ENCODE measurements at regions not wholly inside any gene's neighbourhood (a gene's known extent, or its start where the extent isn't known, plus 50 kb on each side); places are given as distances from the start of the nearest gene placed in this dataset.

DNA sequence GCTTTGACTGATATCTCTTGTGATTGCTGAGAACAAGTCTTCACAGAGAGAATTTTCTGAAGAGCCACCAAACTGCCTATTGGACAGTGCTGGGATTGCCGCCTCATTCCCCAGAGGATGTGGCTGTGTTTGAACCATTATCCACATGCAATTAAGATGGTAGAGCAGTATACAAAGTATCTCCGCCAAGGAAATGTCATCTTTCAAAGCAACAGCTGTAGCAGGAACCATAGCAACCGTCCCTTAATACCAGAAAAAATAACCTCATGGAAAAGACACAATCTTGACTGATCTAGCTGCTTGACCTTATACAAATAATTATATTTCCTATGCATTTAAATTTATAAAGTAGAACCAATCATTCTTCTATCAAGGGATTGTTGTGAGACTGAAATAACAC is 772.6 kb upstream of the FAM98A start:
- Histone ChIP-seq H3K27ac (ENCODE audit: low read length) (no peak overlapping the region), H3K36me3 (replicated peaks; ENCODE audit: low read depth, low read length) (no peaks in the 10 kb centered on the region), H3K9ac (ENCODE audit: low read length) (no peak overlapping the region), H3K4me1 (ENCODE audit: low read length) (no peaks in the 10 kb centered on the region), H4K20me1 (ENCODE audit: insufficient read depth, low read length) (no peaks in the 10 kb centered on the region), H3K4me2 (ENCODE audit: low read length) (no peak overlapping the region), H2AFZ (ENCODE audit: low read depth, low read length) (no peak overlapping the region), H3K79me2 (ENCODE audit: low read length) (no peaks in the 10 kb centered on the region), H3K9me3 (ENCODE audit: insufficient read depth, low read length) (no peaks in the 10 kb centered on the region), H3K27me3 (ENCODE audit: low read depth, low read length) (no peaks in the 10 kb centered on the region), H3K4me3 (ENCODE audit: low read length) (no peak overlapping the region)
- TF ChIP-seq EZH2phosphoT487 (IDR thresholded peaks at IDR 0.05; ENCODE audit: low read depth) = no peak
- TF ChIP-seq, protein P1, sequence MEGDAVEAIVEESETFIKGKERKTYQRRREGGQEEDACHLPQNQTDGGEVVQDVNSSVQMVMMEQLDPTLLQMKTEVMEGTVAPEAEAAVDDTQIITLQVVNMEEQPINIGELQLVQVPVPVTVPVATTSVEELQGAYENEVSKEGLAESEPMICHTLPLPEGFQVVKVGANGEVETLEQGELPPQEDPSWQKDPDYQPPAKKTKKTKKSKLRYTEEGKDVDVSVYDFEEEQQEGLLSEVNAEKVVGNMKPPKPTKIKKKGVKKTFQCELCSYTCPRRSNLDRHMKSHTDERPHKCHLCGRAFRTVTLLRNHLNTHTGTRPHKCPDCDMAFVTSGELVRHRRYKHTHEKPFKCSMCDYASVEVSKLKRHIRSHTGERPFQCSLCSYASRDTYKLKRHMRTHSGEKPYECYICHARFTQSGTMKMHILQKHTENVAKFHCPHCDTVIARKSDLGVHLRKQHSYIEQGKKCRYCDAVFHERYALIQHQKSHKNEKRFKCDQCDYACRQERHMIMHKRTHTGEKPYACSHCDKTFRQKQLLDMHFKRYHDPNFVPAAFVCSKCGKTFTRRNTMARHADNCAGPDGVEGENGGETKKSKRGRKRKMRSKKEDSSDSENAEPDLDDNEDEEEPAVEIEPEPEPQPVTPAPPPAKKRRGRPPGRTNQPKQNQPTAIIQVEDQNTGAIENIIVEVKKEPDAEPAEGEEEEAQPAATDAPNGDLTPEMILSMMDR (IDR thresholded peaks at IDR 0.05; ENCODE audit: low read depth, low read length) = no peak

DNA sequence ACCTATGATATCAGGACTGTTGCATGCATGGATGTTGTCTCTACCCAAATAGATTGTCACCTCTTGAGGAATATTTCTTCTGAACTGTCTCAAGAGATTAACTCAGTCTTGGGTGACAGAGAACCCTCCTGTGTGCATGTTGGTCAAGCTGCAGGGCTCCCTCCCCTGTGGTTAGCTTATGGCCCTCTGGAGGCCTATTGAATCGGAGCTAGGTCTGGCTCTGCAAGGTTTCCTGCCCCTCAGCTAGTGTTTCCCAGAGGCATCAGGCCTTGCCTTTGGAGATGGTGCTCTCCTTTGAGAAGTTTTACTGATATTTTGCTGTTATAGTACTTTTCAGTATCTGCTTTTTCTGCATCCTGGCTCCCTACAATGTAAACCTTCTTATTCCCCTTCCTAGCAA is 769.2 kb upstream of the FAM98A start:
- Histone ChIP-seq H4K20me1 (ENCODE audit: insufficient read depth, low read length) (no peaks in the 10 kb centered on the region), H3K79me2 (ENCODE audit: low read length) (no peaks in the 10 kb centered on the region), H2AFZ (ENCODE audit: low read depth, low read length) (no peak overlapping the region), H3K27me3 (ENCODE audit: low read depth, low read length) (no peaks in the 10 kb centered on the region), H3K4me1 (ENCODE audit: low read length) (no peaks in the 10 kb centered on the region), H3K36me3 (replicated peaks; ENCODE audit: low read depth, low read length) (no peaks in the 10 kb centered on the region), H3K9me3 (ENCODE audit: insufficient read depth, low read length) (no peaks in the 10 kb centered on the region), H3K27ac (ENCODE audit: low read length) (no peak overlapping the region), H3K4me2 (ENCODE audit: low read length) (no peak overlapping the region), H3K9ac (ENCODE audit: low read length) (no peak overlapping the region), H3K4me3 (ENCODE audit: low read length) (no peak overlapping the region)
- TF ChIP-seq EZH2phosphoT487 (IDR thresholded peaks at IDR 0.05; ENCODE audit: low read depth) = no peak
- TF ChIP-seq, protein P1 (IDR thresholded peaks at IDR 0.05; ENCODE audit: low read depth, low read length) = no peak

DNA sequence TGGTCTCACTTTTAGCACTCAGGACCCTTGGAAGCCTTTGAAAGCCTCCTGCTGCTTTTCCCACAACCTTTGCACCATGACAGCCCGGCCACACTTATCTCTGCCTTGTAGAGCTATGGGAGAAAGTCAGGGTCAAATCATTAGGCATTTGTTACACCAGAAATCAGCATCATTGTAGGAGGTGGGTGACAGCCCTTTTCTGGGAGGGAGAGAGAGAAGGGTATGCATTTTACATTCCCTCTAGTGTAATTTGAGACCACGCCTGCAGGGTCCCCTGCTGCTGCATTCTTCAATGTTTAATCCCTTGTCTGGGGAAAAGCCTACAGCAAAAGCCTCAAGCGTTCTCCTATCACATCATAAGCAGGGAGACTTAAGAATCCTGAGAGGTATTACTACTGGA is 766.8 kb upstream of the FAM98A start:
- Histone ChIP-seq H3K9ac (ENCODE audit: low read length) (no peak overlapping the region), H3K4me2 (ENCODE audit: low read length) (no peak overlapping the region), H3K79me2 (ENCODE audit: low read length) (no peaks in the 10 kb centered on the region), H3K9me3 (ENCODE audit: insufficient read depth, low read length) (no peaks in the 10 kb centered on the region), H3K27me3 (ENCODE audit: low read depth, low read length) (no peaks in the 10 kb centered on the region), H2AFZ (ENCODE audit: low read depth, low read length) (no peak overlapping the region), H3K36me3 (replicated peaks; ENCODE audit: low read depth, low read length) (no peaks in the 10 kb centered on the region), H3K27ac (ENCODE audit: low read length) (no peak overlapping the region), H3K4me3 (ENCODE audit: low read length) (no peak overlapping the region), H4K20me1 (ENCODE audit: insufficient read depth, low read length) (no peaks in the 10 kb centered on the region), H3K4me1 (ENCODE audit: low read length) (no peaks in the 10 kb centered on the region)
- TF ChIP-seq, protein P1 (IDR thresholded peaks at IDR 0.05; ENCODE audit: low read depth, low read length) = no peak
- TF ChIP-seq EZH2phosphoT487 (IDR thresholded peaks at IDR 0.05; ENCODE audit: low read depth) = no peak

DNA sequence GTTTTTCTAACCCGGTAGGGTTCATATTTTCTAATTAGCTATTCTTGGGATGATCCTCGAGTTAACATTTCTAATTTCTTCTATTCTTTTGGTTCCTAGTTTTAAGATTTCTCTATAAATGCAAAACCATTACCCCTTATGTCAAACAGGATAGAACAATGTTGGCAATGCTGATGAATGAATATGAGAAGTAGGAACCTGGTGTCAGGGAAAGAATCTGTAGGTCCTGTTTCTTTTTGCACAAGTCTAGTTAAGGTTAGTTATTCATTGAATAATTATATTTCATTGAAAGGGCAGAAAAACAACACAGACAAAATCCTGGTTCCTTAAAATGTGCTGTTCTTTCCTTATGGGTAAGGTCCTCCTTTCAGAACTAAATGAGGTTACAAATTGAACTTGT is 766.4 kb upstream of the FAM98A start:
- Histone ChIP-seq H3K9ac (ENCODE audit: low read length) (no peak overlapping the region), H4K20me1 (ENCODE audit: insufficient read depth, low read length) (no peaks in the 10 kb centered on the region), H3K79me2 (ENCODE audit: low read length) (no peaks in the 10 kb centered on the region), H3K4me1 (ENCODE audit: low read length) (no peaks in the 10 kb centered on the region), H3K27ac (ENCODE audit: low read length) (no peak overlapping the region), H3K27me3 (ENCODE audit: low read depth, low read length) (no peaks in the 10 kb centered on the region), H2AFZ (ENCODE audit: low read depth, low read length) (no peak overlapping the region), H3K4me2 (ENCODE audit: low read length) (no peak overlapping the region), H3K9me3 (ENCODE audit: insufficient read depth, low read length) (no peaks in the 10 kb centered on the region), H3K36me3 (replicated peaks; ENCODE audit: low read depth, low read length) (no peaks in the 10 kb centered on the region), H3K4me3 (ENCODE audit: low read length) (no peak overlapping the region)
- no peak for TF ChIP-seq EZH2phosphoT487 (IDR thresholded peaks at IDR 0.05; ENCODE audit: low read depth)
- TF ChIP-seq, protein P1 (IDR thresholded peaks at IDR 0.05; ENCODE audit: low read depth, low read length) = no peak

Data from OCI-LY3 (cell line).